IMR-90 (cell line): ENCODE measurements at regions not wholly inside any gene's neighbourhood (a gene's known extent, or its start where the extent isn't known, plus 50 kb on each side); places are given as distances from the start of the nearest gene placed in this dataset.

ENCODE experiments used
- ATAC-seq: fragments of 200-7000 bp; cut with Tn5 transposase; 2 replicates; pipeline ENCODE4 v1.9.1; 2020; ENCODE audit warnings: low read depth, mild to moderate bottlenecking, moderate library complexity
- BruUV-seq: library from RNA; stranded (reverse); fragments of 400-500 nt; replicated peaks from 2 replicates; lab custom pipeline; 2021; lab: Mats Ljungman, UMichigan
- CTCF ChIA-PET: fragments of 300-600 bp; formaldehyde crosslinking; extraction: SDS; loops from one replicate; lab custom pipeline; 2021; ENCODE audit warnings: antibody characterized with exemption; lab: Yijun Ruan, JAX
- POLR2A ChIA-PET: fragments of 300-600 bp; sonication (Branson Sonifier 250); formaldehyde crosslinking; loops from one replicate; lab custom pipeline; 2022; ENCODE audit warnings: antibody characterized with exemption; ENCODE audit not compliant: unreplicated experiment; lab: Charles Lee
- DNase-seq: peaks from one replicate; pipeline ENCODE4 v3.0.0; 2013
- H2AFZ ChIP-seq: replicated peaks from 2 replicates; pipeline ENCODE3; 2013; ENCODE audit warnings: low read length, mild to moderate bottlenecking; ENCODE audit not compliant: poor library complexity
- H2AK5ac ChIP-seq: 2 replicates; pipeline ENCODE4 v1.6.1; 2013; ENCODE audit warnings: low read depth, low read length, inconsistent platforms
- H2AK9ac ChIP-seq: replicated peaks from 2 replicates; pipeline ENCODE3; 2013; ENCODE audit warnings: mild to moderate bottlenecking, low read depth, low read length, moderate library complexity; ENCODE audit not compliant: poor library complexity
- H2BK120ac ChIP-seq: 2 replicates; pipeline ENCODE4 v1.6.1; 2013; ENCODE audit warnings: low read depth, low read length, inconsistent platforms
- H2BK15ac ChIP-seq: 3 replicates; pipeline ENCODE4 v1.6.1; 2013; ENCODE audit warnings: low read depth, low read length, inconsistent platforms
- H2BK20ac ChIP-seq: 2 replicates; pipeline ENCODE4 v1.6.1; 2013; ENCODE audit warnings: low read depth, mild to moderate bottlenecking, inconsistent platforms, low read length, moderate library complexity
- H2BK5ac ChIP-seq: 2 replicates; pipeline ENCODE4 v1.6.1; 2013; ENCODE audit warnings: mild to moderate bottlenecking, low read depth, low read length, inconsistent platforms; ENCODE audit not compliant: poor library complexity, severe bottlenecking
- H3K14ac ChIP-seq: replicated peaks from 2 replicates; pipeline ENCODE4 v1.6.1; 2013; ENCODE audit warnings: low read depth, low read length, inconsistent platforms
- H3K18ac ChIP-seq: 2 replicates; pipeline ENCODE4 v1.6.1; 2013; ENCODE audit warnings: low read depth, low read length, control low read depth
- H3K23ac ChIP-seq: 2 replicates; pipeline ENCODE4 v1.6.1; 2013; ENCODE audit warnings: low read depth, low read length, inconsistent platforms
- H3K27ac ChIP-seq: 2 replicates; pipeline ENCODE4 v1.5.1; 2013; ENCODE audit warnings: mild to moderate bottlenecking, control low read depth, low read length; ENCODE audit not compliant: insufficient read depth
- H3K27me3 ChIP-seq: 2 replicates; pipeline ENCODE4 v1.6.1; 2013; ENCODE audit warnings: low read length; ENCODE audit not compliant: control insufficient read depth, insufficient read depth
- H3K36me3 ChIP-seq: 2 replicates; pipeline ENCODE4 v1.6.1; 2013; ENCODE audit warnings: low read length, mixed read lengths; ENCODE audit not compliant: control insufficient read depth, insufficient read depth
- H3K4ac ChIP-seq: 2 replicates; pipeline ENCODE4 v1.6.1; 2013; ENCODE audit warnings: low read depth, low read length, inconsistent platforms
- H3K4me1 ChIP-seq: 2 replicates; pipeline ENCODE4 v1.6.1; 2013; ENCODE audit warnings: low read length, mixed read lengths; ENCODE audit not compliant: control insufficient read depth, insufficient read depth
- H3K4me2 ChIP-seq: 2 replicates; pipeline ENCODE4 v1.6.1; 2013; ENCODE audit warnings: low read depth, mild to moderate bottlenecking, control low read depth, low read length, moderate library complexity
- H3K4me3 ChIP-seq: 2 replicates; pipeline ENCODE4 v1.5.1; 2013; ENCODE audit warnings: low read depth, mild to moderate bottlenecking, control low read depth, low read length, moderate library complexity; ENCODE audit not compliant: insufficient read depth
- H3K56ac ChIP-seq: 2 replicates; pipeline ENCODE4 v1.6.1; 2013; ENCODE audit warnings: low read length, inconsistent platforms; ENCODE audit not compliant: insufficient read depth; ENCODE audit errors: extremely low read depth
- H3K79me1 ChIP-seq, 2 experiments: 2 replicates each; pipeline ENCODE4 v1.6.1; 2013; ENCODE audit warnings: low read length in 2 of 2, inconsistent platforms in 1 of 2, low read depth in 1 of 2
- H3K9ac ChIP-seq: 2 replicates; pipeline ENCODE4 v1.6.1; 2013; ENCODE audit warnings: low read depth, low read length, control low read depth
- H3K9me1 ChIP-seq: 2 replicates; pipeline ENCODE4 v1.6.1; 2013; ENCODE audit warnings: low read length, inconsistent platforms; ENCODE audit not compliant: insufficient read depth
- H3K9me3 ChIP-seq: 2 replicates; pipeline ENCODE4 v1.6.1; 2013; ENCODE audit warnings: low read length; ENCODE audit not compliant: control insufficient read depth, insufficient read depth
- H4K20me1 ChIP-seq: 2 replicates; pipeline ENCODE4 v1.6.1; 2013; ENCODE audit warnings: low read length, inconsistent platforms; ENCODE audit not compliant: insufficient read depth
- H4K5ac ChIP-seq: 2 replicates; pipeline ENCODE4 v1.6.1; 2013; ENCODE audit warnings: mild to moderate bottlenecking, low read depth, low read length, control low read depth
- H4K8ac ChIP-seq, 2 experiments: 2 replicates each; pipeline ENCODE4 v1.6.1; 2013; ENCODE audit warnings: low read depth in 2 of 2, low read length in 2 of 2, control low read depth in 1 of 2, inconsistent platforms in 1 of 2
- H4K91ac ChIP-seq: 2 replicates; pipeline ENCODE4 v1.6.1; 2013; ENCODE audit warnings: low read depth, low read length, inconsistent platforms; ENCODE audit not compliant: insufficient read depth
- BHLHE40 ChIP-seq: fragments of 150-350 bp; IDR thresholded peaks from 2 replicates; pipeline ENCODE4 v1.6.1; 2016; ENCODE audit warnings: mild to moderate bottlenecking, low read depth, low read length
- CEBPB ChIP-seq: IDR thresholded peaks from 2 replicates; pipeline ENCODE4 v1.6.1; 2012; ENCODE audit warnings: low read depth, low read length, improper control_type of control experiment
- CHD1 ChIP-seq: IDR thresholded peaks from 2 replicates; pipeline ENCODE4 v1.6.1; 2012; ENCODE audit warnings: low read depth, low read length, improper control_type of control experiment
- CTCF ChIP-seq: conservative IDR thresholded peaks from 2 replicates; pipeline ENCODE4 v1.5.1; 2012; ENCODE audit warnings: mild to moderate bottlenecking, low read depth, low read length, improper control_type of control experiment
- ELK1 ChIP-seq: fragments of 150-350 bp; IDR thresholded peaks from 2 replicates; pipeline ENCODE4 v1.6.1; 2016; ENCODE audit warnings: low read depth, mild to moderate bottlenecking, low read length, moderate library complexity, borderline replicate concordance
- FOS ChIP-seq: fragments of 150-350 bp; IDR thresholded peaks from 2 replicates; pipeline ENCODE4 v1.6.1; 2016; ENCODE audit warnings: low read depth, low read length
- MAFK ChIP-seq: IDR thresholded peaks from 2 replicates; pipeline ENCODE4 v1.6.1; 2012; ENCODE audit warnings: low read depth, low read length, improper control_type of control experiment
- MXI1 ChIP-seq: IDR thresholded peaks from 2 replicates; pipeline ENCODE4 v1.6.1; 2012; ENCODE audit warnings: low read depth, mild to moderate bottlenecking, low read length, moderate library complexity, borderline replicate concordance
- NFE2L2 ChIP-seq: fragments of 150-350 bp; IDR thresholded peaks from 2 replicates; pipeline ENCODE4 v1.6.1; 2016; ENCODE audit warnings: low read depth, mild to moderate bottlenecking, low read length
- POLR2A ChIP-seq: IDR thresholded peaks from 2 replicates; pipeline ENCODE4 v1.6.1; 2012; ENCODE audit warnings: mild to moderate bottlenecking, low read depth, low read length
- RAD21 ChIP-seq: IDR thresholded peaks from 2 replicates; pipeline ENCODE4 v1.6.1; 2012; ENCODE audit warnings: low read length, improper control_type of control experiment
- RCOR1 ChIP-seq: IDR thresholded peaks from 2 replicates; pipeline ENCODE4 v1.6.1; 2012; ENCODE audit warnings: mild to moderate bottlenecking, low read length, improper control_type of control experiment; ENCODE audit not compliant: insufficient replicate concordance
- RFX5 ChIP-seq: IDR thresholded peaks from 2 replicates; pipeline ENCODE4 v1.8.0; 2012; ENCODE audit warnings: low read depth, mild to moderate bottlenecking, low read length, moderate library complexity
- SMC3 ChIP-seq: fragments of 150-350 bp; IDR thresholded peaks from 2 replicates; pipeline ENCODE4 v1.6.1; 2016; ENCODE audit warnings: low read depth, mild to moderate bottlenecking, antibody characterized with exemption, low read length, moderate library complexity
- USF2 ChIP-seq: fragments of 150-350 bp; IDR thresholded peaks from 2 replicates; pipeline ENCODE4 v1.6.1; 2017; ENCODE audit warnings: mild to moderate bottlenecking, antibody characterized with exemption, low read length, low read depth
- WGBS, 2 experiments: methylation state at CpG; one replicate each; pipeline versions ENCODE4 v1.1.5 to v1.1.7; 2013; ENCODE audit warnings: missing lambda C conversion rate in 2 of 2; ENCODE audit not compliant: insufficient read length in 1 of 2; ENCODE audit errors: extremely low coverage in 2 of 2; 5-methylcytosine and 5-hydroxymethylcytosine counted together
- dilution Hi-C: fragments of 300-500 bp; cut with HindIII; formaldehyde crosslinking; loops from one replicate; pipeline ENCODE4 v1.14.3; 2018; ENCODE audit warnings: low sequenced_read_pairs; ENCODE audit not compliant: unreplicated experiment
- in situ Hi-C: fragments of 300-500 bp; cut with MboI; formaldehyde crosslinking; loops from 3 replicates; pipeline ENCODE4 v1.14.3; 2019; ENCODE audit warnings: low sequenced_read_pairs, inconsistent platforms, mixed read lengths
- intact Hi-C: fragments of 100-400 bp; cut with micrococcal nuclease; formaldehyde crosslinking; loops from 2 replicates; pipeline ENCODE4 v1.10.0; 2022

GRCh38 chr4:160353548-160353947, 1250.7 kb downstream of the RAPGEF2 start:
- no peaks in the 10 kb centered on the region for H3K9me1 ChIP-seq
- no peak overlapping the region for H4K5ac ChIP-seq
- no peak for DNase-seq
- ChIA-PET CTCF (no interaction called here), POLR2A (no interaction called here)
- H3K14ac ChIP-seq, result no peak overlapping the region
- no peak overlapping the region for H2BK15ac ChIP-seq
- no peak overlapping the region for H2AFZ ChIP-seq
- intact Hi-C loops (no loop called here), dilution Hi-C loops (no loop called here), in situ Hi-C loops (no loop called here)
- TF ChIP-seq CEBPB (no peak), RFX5 (no peak), SMC3 (no peak), FOS (no peak), RAD21 (no peak), BHLHE40 (no peak), NFE2L2 (no peak), RCOR1 (no peak), POLR2A (no peak), ELK1 (no peak), MAFK (no peak), CHD1 (no peak), USF2 (no peak), CTCF (no peak), MXI1 (no peak)
- no peak overlapping the region for H3K18ac ChIP-seq
- no peak overlapping the region for H2AK5ac ChIP-seq
- H3K27me3 ChIP-seq, result no peaks in the 10 kb centered on the region
- no peak overlapping the region for H2AK9ac ChIP-seq
- ATAC-seq, result no peak
- H4K8ac ChIP-seq, result no peak overlapping the region
- no peaks in the 10 kb centered on the region for H4K20me1 ChIP-seq
- H3K23ac ChIP-seq, result no peak overlapping the region
- no peak overlapping the region for H3K56ac ChIP-seq
- H3K4ac ChIP-seq, result no peak overlapping the region
- no peak overlapping the region for H2BK120ac ChIP-seq
- H3K4me1 ChIP-seq, result no peaks in the 10 kb centered on the region
- H3K9me3 ChIP-seq, result no peaks in the 10 kb centered on the region
- no peaks in the 10 kb centered on the region for H3K79me1 ChIP-seq
- H3K4me3 ChIP-seq, result no peak overlapping the region
- H4K91ac ChIP-seq, result no peak overlapping the region
- no peak overlapping the region for H3K27ac ChIP-seq
- WGBS, 2 experiments, result 54% methylated on average over 3 of the region's 5 CpGs; no CpG with 5 or more reads in 1 of the 2 experiments
- no peak overlapping the region for H2BK5ac ChIP-seq
- no peak overlapping the region for H3K4me2 ChIP-seq
- no peaks in the 10 kb centered on the region for H3K36me3 ChIP-seq
- no TSS peak for BruUV-seq
- H2BK20ac ChIP-seq, result no peak overlapping the region
- H3K9ac ChIP-seq, result no peak overlapping the region
